Skeletal muscle tissue (tissue), 3 donors: ENCODE measurements at regions not wholly inside any gene's neighbourhood (a gene's known extent, or its start where the extent isn't known, plus 50 kb on each side); places are given as distances from the start of the nearest gene placed in this dataset.

Experiments
- H3K27ac ChIP-seq: one replicate; pipeline ENCODE4 v1.7.0; 2013; ENCODE audit warnings: mild to moderate bottlenecking, low read depth, low read length, inconsistent platforms
- H3K27me3 ChIP-seq, 3 donors: one replicate each; pipeline ENCODE4 v1.7.0; 2013; ENCODE audit warnings: low read length in 3 of 3; ENCODE audit not compliant: control insufficient read depth in 3 of 3, insufficient read depth in 3 of 3
- H3K36me3 ChIP-seq, 3 donors: one replicate each; pipeline ENCODE4 v1.7.0; 2013; ENCODE audit warnings: low read length in 3 of 3; ENCODE audit not compliant: control insufficient read depth in 3 of 3, insufficient read depth in 3 of 3
- H3K4me1 ChIP-seq, 3 donors: one replicate each; pipeline ENCODE4 v1.7.0; 2013; ENCODE audit warnings: low read length in 3 of 3, mild to moderate bottlenecking in 3 of 3; ENCODE audit not compliant: control insufficient read depth in 3 of 3, insufficient read depth in 3 of 3
- H3K4me3 ChIP-seq, 3 donors: one replicate each; pipeline ENCODE4 v1.7.0; 2013; ENCODE audit warnings: low read length in 3 of 3
- H3K9ac ChIP-seq, 3 donors: one replicate each; pipeline ENCODE4 v1.7.0; 2013; ENCODE audit warnings: low read length in 3 of 3, mild to moderate bottlenecking in 3 of 3, moderate library complexity in 2 of 3, low read depth in 1 of 3
- H3K9me3 ChIP-seq, 3 donors: one replicate each; pipeline ENCODE4 v1.7.0; 2013; ENCODE audit warnings: low read length in 3 of 3; ENCODE audit not compliant: control insufficient read depth in 3 of 3
- donor health status: Osteomylitis.

DNA sequence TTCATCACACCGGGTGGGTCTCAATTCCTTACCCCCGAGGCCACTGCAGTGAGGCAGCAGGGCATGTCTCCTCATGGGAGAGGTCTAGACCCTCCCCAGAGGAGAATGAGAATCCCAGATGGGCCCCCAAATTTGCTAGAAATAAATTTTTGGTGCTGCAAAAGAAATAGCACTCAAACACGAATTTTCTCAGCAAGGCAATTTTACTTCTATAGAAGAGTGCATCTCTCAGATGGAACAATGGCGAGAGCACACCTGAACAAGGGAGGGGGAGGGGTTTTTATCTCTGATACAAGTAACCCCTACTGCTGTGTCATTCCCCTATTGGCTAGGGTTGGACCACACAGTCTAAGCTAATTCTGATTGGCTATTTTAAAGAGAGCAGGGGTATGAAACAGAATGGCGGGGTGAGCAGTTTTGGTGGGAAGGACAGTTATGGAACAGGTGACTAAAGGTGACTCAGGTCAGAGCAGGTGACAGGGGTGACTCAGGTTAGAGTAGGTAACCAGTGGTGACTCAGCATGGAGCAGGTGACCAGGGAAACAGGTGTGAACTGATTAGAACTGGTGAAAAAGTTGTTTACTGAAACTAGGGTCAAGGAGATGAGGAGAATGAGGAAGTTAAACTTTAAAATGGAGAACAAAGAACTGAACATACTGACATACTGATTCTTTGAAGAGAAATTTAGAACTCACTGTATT lies 93.0 kb upstream of the WNT7A start:
- H3K27me3 ChIP-seq: no peaks in the 10 kb centered on the region
- H3K36me3 ChIP-seq: no peaks in the 10 kb centered on the region
- H3K9ac ChIP-seq: no peak overlapping the region
- no peaks in the 10 kb centered on the region for H3K4me1 ChIP-seq
- no peak overlapping the region for H3K27ac ChIP-seq
- no peaks in the 10 kb centered on the region for H3K9me3 ChIP-seq
- H3K4me3 ChIP-seq: no peak overlapping the region

DNA sequence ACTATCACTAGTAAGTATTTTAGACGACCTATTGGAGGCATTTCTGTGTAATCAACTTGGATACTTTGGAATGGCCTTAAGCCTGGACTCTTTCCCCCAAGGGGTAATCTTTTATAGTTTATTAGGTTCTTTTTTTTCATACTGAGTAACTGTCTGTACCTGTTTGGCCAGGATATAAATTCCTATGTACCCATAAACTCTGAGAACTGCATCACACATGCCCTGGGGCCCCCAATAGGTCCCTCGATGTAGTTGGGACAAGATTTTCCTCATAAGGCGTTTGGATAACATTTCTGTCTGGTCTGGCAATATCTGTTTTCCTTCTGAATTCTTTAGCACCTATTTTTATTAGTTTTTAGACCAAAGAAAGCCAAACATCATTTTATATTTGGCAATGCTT lies 86.4 kb upstream of the WNT7A start:
- H3K9me3 ChIP-seq: no peaks in the 10 kb centered on the region
- no peaks in the 10 kb centered on the region for H3K36me3 ChIP-seq
- H3K4me3 ChIP-seq: no peak overlapping the region
- no peaks in the 10 kb centered on the region for H3K4me1 ChIP-seq
- H3K27me3 ChIP-seq: no peaks in the 10 kb centered on the region
- no peak overlapping the region for H3K9ac ChIP-seq
- no peak overlapping the region for H3K27ac ChIP-seq

DNA sequence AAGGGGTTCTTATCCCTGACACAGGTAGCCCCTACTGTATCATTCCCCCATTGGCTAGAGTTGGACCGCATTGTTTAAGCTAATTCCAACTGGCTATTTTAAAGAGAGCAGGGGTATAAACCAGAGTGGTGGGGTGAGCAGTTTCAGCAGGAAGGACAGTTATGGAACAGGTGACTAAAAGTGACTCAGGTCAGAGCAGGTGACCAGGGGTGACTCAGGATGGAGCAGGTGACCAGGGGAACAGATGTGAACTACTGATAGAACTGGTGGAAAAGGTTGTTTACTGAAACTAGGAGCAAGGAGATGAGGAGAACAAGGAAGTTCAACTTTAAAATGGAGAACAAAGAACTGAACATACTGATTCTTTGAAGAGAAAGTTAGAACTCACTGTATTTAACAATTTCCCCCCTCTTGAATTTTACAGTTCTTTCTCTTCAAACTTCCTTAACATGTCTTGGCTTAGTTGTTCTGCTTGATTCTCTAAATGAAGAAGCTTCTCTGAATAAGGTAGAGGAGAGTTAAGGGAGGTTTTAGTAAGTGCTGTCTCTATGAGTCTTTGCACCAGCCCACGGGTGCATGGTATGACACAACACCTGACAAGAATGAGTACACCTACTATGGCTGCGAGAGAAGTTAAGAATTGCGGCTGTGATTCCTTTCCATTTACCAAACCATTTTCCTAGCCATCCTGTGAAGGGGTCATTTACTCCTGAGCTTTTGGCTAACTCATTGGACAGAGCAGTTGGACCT lies 83.4 kb upstream of the WNT7A start:
- H3K27me3 ChIP-seq: no peaks in the 10 kb centered on the region
- no peak overlapping the region for H3K4me3 ChIP-seq
- H3K27ac ChIP-seq: no peak overlapping the region
- H3K9ac ChIP-seq: no peak overlapping the region
- no peaks in the 10 kb centered on the region for H3K4me1 ChIP-seq
- no peaks in the 10 kb centered on the region for H3K36me3 ChIP-seq
- no peaks in the 10 kb centered on the region for H3K9me3 ChIP-seq

GRCh38 chr3:13954741-13955483 lies 75.0 kb upstream of the WNT7A start:
- Histone ChIP-seq H3K27me3 (peaks cover 0 to 4% (median 0%) of the 10 kb centered on the region in 3 donors), H3K9me3 (no peaks in the 10 kb centered on the region), H3K9ac (no peak overlapping the region), H3K4me3 (no peak overlapping the region), H3K27ac (no peak overlapping the region), H3K4me1 (no peaks in the 10 kb centered on the region), H3K36me3 (no peaks in the 10 kb centered on the region)

DNA sequence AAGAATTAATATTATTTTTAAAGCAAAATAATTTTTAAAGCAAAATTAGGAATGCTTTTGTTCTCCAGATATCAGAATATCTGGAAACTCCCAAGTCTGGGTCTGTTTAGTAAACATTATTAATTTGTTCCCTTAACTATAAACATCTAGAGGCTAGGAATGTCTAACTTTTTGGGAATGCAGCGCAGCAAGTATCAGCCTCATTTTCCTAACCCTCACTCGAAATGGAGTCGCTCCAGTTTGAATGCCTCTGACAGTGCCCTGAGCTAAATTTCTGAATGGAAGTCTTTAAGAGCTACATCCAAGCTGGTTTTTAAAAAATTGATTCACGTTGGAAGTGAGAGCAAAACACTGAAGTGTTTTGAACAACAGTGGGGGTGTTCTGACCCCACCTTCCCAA lies 74.4 kb upstream of the WNT7A start:
- Histone ChIP-seq H3K9me3 (no peaks in the 10 kb centered on the region), H3K27me3 (peaks cover 0 to 4% (median 0%) of the 10 kb centered on the region in 3 donors), H3K27ac (no peak overlapping the region), H3K4me1 (no peaks in the 10 kb centered on the region), H3K4me3 (no peak overlapping the region), H3K9ac (no peak overlapping the region), H3K36me3 (no peaks in the 10 kb centered on the region)

DNA sequence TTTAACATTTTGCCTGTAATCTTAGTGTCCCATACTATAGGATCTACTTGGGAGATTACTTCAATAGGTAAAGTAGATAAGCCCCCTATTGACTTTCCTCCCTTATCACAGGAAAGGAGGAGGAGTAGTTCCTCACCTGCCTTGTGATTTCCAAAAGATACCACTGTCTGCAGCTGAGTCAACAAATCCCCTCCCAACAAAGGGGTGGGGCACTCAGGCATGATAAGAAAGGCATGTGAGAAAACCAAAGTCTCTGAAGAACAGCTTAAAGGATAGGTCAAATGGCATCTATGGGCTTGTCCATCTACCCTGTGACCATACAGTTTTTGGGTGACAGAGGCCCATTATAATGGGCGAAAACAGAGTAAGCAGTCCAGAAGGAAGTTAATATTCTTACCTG lies 71.3 kb upstream of the WNT7A start:
- H3K4me3 ChIP-seq: no peak overlapping the region
- H3K9ac ChIP-seq: no peak overlapping the region
- H3K27ac ChIP-seq: no peak overlapping the region
- no peaks in the 10 kb centered on the region for H3K4me1 ChIP-seq
- no peaks in the 10 kb centered on the region for H3K9me3 ChIP-seq
- no peaks in the 10 kb centered on the region for H3K36me3 ChIP-seq
- peaks cover 0 to 4% (median 4%) of the 10 kb centered on the region in 3 donors for H3K27me3 ChIP-seq

DNA sequence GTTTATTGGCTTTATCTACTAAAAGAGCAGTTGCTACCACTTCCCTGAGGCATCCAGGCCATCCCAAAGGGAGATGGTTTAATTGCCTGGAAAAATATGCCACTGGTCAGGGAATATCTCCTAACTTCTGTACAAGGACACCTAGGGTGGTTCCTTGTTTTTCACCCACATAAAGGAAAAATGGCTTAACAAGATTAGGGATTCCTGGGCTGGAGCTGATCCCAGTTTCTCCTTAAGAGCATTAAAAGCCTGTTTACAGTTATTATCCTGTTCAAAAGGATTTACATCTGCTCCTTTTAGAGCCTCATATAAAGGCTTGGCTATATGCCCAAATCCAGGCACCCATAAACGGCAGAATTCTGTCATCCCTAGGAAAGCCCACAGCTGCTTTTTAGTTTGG lies 70.2 kb upstream of the WNT7A start:
- H3K27me3 ChIP-seq: peaks cover 0 to 4% (median 4%) of the 10 kb centered on the region in 3 donors

DNA sequence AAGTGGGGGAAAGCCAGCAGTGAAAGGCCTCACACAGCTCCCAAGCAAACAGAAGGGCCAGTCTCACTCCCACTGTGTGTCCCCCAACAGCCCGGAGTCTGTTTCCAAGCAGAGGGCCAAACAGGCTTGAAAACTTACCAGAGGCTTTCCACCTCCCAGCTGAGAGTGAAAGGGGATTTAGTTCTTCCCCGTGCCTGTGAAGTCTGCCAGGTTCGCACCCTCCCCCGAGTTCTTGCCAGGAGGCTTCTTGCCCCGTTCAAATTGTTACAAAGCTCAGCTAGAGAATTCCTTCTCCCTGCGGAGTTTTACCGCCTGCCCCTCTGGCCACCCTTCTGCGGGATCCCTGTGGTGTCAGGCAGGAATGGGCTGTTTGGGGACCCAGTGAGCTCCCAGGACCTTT lies 68.0 kb upstream of the WNT7A start:
- Histone ChIP-seq H3K27ac (no peak overlapping the region), H3K36me3 (no peaks in the 10 kb centered on the region), H3K9ac (no peak overlapping the region), H3K9me3 (peaks cover 0 to 2% (median 2%) of the 10 kb centered on the region in 3 donors), H3K4me1 (no peaks in the 10 kb centered on the region), H3K4me3 (no peak overlapping the region), H3K27me3 (peaks cover 0 to 4% (median 4%) of the 10 kb centered on the region in 3 donors)

More for the DNA sequence above, 70.2 kb upstream of the WNT7A start:
- no peak overlapping the region for H3K4me3 ChIP-seq
- no peaks in the 10 kb centered on the region for H3K36me3 ChIP-seq
- no peak overlapping the region for H3K9ac ChIP-seq
- no peak overlapping the region for H3K27ac ChIP-seq
- H3K9me3 ChIP-seq: peaks cover 0 to 2% (median 0%) of the 10 kb centered on the region in 3 donors
- no peaks in the 10 kb centered on the region for H3K4me1 ChIP-seq

DNA sequence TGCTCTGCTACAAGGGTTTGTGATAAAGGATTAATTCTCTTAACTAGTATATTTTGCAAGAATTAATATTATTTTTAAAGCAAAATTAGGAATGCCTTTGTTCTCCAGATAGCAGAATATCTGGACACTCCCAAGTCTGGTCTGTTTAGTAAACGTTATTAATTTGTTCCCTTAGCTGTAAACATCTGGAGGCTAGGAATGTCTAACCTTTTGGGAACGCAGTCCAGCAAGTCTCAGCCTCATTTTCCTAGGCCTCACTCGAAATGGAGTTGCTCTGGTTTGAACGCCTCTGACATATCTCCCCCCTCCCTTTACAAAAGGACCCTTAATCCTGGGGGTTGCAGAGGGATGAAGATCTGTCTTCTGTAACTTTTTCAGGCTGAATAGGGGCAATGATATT lies 59.3 kb upstream of the WNT7A start:
- H3K36me3 ChIP-seq: no peaks in the 10 kb centered on the region
- no peak overlapping the region for H3K27ac ChIP-seq
- peaks cover 0 to 5% (median 3%) of the 10 kb centered on the region in 3 donors for H3K27me3 ChIP-seq
- H3K9me3 ChIP-seq: peaks cover 0 to 2% (median 0%) of the 10 kb centered on the region in 3 donors
- no peak overlapping the region for H3K4me3 ChIP-seq
- H3K9ac ChIP-seq: no peak overlapping the region
- no peaks in the 10 kb centered on the region for H3K4me1 ChIP-seq

- Histone ChIP-seq H3K4me3 (no peak overlapping the region), H3K4me1 (peaks cover 0 to 8% (median 0%) of the 10 kb centered on the region in 3 donors), H3K27ac (no peak overlapping the region), H3K36me3 (no peaks in the 10 kb centered on the region), H3K27me3 (peaks cover 0 to 14% (median 9%) of the 10 kb centered on the region in 3 donors), H3K9me3 (no peaks in the 10 kb centered on the region), H3K9ac (no peak overlapping the region)
Observed at GRCh38 chr3:13937131-13937530, 57.3 kb upstream of the WNT7A start.
